Astrocyte of the hippocampus (primary cell): ENCODE measurements at regions not wholly inside any gene's neighbourhood (a gene's known extent, or its start where the extent isn't known, plus 50 kb on each side); places are given as distances from the start of the nearest gene placed in this dataset.

ENCODE experiments used
- DNase-seq: peaks from one replicate; pipeline ENCODE4 v3.0.0; 2011; ENCODE audit warnings: low read depth, low spot score

DNA sequence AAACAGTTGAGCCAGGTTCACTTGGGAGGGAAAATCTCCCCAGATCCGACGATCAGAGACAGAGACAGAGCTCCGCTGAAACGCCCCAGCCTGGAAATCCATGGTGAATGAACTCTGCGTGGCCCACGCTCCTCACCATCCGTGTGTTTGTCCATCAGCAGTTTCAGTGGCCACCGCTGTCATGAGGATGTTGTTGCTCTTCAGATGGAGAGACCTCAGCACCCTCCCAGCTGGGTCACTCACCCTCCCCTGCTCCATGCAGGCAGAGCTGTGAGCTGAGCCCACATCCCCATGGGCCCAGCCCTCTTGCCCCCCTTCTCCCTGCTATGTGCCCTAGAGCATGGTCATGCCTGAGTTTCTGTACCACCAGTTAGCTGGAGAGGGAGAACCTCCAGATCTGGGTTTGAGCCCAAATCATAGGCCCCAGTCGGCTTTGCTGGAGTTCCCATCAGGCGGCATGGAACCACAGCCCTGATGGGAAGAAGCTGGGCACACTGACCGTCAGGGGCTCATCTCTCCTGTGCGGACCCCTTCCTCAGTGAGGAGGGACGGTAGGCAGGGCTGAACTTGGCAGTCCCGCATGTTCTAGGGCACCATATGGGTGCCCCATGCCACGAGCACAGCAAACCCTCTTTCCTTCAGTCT lies 154.4 kb upstream of the COL5A1 start:
- no peak for DNase-seq

- DNase-seq: no peak
Observed at GRCh38 chr9:134488331-134489280, 153.0 kb upstream of the COL5A1 start.

DNA sequence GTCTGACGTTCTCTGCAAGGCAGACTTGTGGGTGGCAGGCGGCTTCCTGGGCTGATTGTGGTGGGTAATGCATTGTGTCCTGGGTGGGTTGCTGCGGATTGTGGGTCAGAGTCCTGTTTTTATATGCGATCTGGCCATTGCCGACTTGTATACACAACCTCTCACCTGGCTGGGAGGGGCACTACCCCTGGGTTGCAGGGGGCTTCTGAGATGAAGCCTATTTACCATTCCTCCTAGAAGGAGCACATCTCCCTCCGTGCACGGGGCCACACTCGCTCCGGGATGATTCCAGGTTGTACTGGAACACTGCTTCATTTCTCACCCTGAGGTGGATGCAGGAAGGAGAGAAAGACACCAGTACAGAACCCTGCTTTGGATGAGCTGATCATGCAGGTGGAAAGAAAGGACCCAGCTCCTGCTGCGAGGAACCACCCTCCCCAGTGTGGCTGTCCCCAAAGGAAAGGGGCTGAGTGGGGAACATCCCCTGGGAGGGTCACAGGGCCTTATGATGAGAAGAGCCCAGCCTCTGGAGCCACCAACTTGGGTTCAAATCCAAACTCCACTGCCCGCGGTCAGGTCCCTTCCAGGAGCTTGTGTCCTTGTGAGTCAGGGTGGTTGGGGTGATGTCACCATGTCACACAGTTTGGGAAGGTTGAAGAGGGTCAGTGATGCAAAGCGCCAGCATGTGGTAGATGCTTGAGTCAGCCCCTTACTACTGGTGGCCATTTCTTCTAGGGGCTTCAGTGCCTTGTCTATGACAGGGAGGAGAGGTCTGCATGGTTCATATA lies 151.8 kb upstream of the COL5A1 start:
- DNase-seq: no peak

DNA sequence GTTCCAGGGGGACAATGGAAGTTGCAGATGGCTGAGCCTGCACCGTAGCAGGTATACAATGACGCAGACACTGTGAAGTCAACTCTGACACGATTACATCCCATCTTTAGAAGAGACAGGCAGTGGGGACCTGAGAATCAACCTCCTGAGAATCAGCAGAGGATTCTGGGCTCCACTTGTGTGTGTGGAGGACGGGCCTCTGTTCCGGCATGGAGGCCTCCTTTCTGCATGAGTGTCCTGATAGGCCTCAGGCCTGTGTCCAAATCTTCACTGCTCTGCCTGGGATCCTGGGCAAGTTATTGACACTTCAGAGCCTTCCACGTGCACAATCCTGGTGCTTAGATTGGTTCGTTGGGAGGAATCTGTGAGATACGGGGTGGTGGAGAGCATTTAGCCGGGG lies 151.2 kb upstream of the COL5A1 start:
- DNase-seq: no peak

DNA sequence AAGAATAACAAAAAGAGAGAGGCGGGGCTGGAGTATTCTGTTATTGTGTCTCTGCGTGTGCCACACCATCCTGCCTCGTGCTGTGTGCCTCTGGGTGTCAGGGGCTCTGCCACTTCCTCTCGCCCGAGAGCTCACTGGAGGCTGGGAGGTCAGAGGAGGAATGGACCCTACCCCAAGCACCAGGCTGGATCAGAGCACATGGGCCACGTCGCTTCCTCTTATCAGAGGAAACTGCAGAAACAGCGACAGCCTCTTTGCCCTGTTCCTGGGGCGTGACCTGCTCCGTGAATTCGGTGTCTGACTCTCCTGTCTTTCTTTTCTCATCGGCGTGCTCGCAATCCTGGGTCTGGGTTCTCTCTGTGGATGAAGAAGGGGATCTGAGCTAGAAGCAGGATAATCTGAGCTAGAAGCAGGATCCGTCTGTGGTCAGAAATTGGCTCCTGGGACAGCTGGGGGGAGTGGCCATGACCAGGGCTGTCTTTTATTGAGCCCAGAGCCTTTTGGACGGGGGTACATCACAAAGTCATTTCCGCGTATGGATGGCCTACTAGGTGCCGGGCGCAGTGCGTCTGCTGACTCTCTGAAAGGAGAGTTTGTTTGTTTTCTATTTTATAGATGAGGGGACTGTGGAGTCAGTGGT lies 150.3 kb upstream of the COL5A1 start:
- DNase-seq: no peak

GRCh38 chr9:134491856-134492255 lies 149.7 kb upstream of the COL5A1 start:
- DNase-seq: no peak

- DNase-seq: no peak
Observed at GRCh38 chr9:134492281-134492691, 149.3 kb upstream of the COL5A1 start.

- DNase-seq: no peak
Observed at GRCh38 chr9:134492721-134493460, 148.7 kb upstream of the COL5A1 start.

DNA sequence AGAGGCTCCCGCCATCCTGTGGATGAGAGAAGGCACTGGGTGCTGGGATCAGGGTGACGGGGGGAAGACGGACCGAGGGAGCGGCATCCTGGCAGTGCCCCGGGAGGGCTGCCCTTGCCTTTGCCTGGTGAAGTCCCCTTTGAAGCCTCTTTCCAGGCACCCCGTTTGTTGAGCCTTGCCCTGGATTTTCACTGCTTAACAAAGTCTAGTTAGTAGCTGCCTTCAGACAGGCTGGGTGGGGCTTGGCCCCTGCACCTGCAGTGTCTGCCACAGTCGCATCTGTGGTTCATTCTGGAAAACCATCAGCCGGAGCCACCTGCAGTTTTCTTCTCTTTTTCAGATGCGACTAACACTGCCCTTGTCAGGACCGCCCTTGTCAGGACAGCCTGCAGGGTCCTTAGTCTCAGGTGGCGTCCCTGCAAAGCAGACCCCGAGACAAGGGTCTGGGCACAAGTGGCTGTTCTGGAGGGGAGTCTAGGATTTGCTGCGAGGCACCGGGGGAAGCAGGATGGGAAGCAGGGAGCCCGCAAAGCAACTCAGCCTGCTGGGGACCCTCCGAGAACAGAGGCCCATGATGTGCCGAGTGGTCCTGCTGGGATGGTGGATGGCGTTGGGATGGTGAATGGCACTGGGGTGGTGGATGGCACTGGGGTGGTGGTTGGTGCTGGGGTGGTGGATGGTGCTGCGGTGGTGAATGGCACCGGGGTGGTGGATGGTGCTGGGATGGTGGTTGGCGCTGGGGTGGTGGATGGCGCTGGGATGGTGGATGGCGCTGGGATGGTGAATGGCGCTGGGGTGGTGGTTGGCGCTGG lies 147.9 kb upstream of the COL5A1 start:
- no peak for DNase-seq

- no peak for DNase-seq
Observed at GRCh38 chr9:134494273-134494815, 147.3 kb upstream of the COL5A1 start.

DNA sequence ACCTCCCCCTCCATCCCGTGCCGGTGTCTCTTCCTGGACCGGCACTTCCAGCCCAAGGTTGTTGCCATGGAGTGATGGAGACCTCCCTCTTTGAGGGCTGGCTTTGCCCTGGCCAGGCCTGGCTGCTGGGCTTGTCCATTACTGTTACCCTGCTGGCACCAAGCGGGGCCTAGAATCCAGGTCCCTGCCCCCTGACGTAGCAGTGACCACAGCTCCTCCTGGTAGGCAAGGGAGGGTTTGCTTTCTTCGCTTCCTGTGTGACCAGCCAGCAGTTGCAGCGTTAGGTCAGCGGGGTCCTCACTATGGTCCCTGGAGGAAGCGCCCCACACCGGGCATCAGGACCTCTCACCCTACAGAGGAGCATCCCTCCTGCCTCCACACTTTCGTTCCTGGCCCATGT lies 146.7 kb upstream of the COL5A1 start:
- DNase-seq: no peak

DNA sequence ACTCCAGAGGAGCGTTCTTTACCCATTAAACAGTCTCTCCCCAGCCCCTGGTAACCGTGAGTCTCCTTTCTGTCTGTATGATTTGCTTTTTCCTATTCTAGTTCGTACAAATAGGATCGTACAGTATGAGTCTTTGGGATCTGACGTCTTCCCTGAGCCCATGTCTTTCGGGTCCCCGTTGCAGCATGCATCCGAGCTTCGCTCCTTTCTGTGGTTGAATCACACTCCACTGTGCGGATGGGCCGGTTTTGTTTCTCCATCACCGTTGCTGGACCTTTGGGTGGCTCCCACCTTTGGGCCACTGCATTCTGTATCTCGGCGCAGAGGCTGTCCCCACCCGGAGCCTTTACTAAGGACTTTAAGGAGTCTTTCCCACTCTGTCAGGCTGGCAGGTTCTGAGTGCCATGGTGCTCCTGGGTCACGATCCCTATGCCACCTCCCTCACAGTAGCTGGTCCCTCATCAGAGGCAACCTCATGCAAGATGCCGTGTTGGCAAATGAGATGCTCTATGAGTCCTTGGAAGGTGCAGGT lies 145.7 kb upstream of the COL5A1 start:
- no peak for DNase-seq

DNA sequence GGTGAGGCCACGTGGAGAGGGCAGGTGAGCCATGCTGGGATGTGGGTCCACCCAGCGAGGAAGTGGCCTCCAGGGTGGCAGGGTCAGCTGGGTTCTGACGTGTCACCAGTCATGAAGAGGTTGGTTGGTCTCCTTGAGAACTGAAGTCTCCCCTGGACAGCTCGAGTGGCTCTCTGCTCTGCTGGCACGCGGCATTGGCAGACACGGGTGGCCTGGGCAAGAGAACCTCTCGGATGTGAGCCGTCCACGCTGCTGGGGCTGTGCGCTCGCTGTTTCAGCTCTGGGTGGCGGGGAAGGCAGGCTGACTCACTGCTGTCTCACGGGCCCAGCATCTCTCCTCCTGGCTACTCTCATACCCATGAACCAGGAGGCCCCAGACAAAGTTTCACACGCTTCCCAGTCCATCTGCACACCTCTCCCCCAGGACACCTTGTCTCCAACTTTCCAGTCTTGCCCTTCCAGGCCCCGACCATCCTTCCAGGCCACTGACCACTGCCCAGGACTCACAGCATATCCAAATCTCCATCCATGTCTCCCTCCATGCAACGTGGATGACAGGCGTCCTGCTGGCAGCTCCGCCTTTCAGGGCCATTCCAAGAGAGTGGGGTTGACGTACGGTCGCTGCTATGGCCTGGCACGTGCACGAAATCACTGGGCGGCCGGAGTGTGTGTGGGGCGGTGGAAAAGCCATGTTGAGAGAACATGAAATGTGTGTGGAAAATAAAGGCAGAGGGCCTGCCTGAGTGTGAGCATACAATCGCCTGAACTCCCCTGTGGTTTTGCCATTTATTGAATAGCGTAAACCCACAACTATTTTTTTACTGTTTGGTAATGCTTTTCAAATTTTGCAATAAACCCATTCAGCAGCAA lies 145.0 kb upstream of the COL5A1 start:
- DNase-seq: peak; percentile 69

- DNase-seq: no peak
Observed at GRCh38 chr9:134497283-134497860, 144.2 kb upstream of the COL5A1 start.

DNA sequence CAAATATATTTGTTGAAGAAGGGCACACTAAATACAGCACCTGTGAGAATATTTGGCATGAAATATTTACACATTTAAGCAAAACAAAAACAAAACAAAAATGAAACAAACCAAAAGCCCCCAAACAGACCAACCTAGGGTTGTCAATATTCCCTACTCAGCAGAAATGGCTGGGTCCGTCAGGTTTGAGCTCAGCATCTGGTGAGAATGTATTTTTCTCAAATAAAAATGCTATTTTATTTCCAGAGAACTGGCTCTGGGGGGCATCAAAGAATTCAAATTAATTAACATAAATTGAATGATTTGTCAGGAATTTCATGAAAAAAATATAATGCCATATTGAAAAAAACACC lies 142.8 kb upstream of the COL5A1 start:
- no peak for DNase-seq

- peak; percentile 63 for DNase-seq
Observed at GRCh38 chr9:134500931-134501760, 140.5 kb upstream of the COL5A1 start.

DNA sequence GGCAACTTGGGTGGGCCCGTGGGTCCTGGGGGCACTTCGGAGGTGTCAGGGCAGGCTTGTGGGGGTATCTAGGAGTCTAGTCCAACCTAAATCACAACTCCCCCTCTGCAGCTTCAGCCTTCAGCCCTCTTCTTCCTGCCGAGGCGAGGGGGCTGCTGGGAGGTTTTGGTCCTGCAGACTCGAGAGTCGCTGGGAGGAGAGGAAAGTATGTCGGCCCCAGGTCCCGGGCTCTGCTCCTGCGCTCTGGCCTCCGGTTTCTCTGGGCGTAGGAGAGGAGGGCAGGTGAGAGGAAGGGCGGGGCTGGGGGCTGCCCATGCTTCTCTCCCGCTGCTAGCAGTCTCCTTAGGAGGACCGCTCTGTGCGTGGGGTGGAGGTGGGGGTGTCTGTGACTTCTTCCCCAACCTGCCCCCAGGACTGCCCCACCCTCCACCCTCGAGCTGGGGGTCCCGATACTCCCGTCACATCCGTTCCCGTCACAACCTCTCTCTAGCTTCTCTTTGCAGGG lies 139.8 kb upstream of the COL5A1 start:
- peak; percentile 21 for DNase-seq
